NCI-H146 treated with DMSO at 0.1 percent for 48 hours (cell line): ENCODE measurements at regions not wholly inside any gene's neighbourhood (a gene's known extent, or its start where the extent isn't known, plus 50 kb on each side); places are given as distances from the start of the nearest gene placed in this dataset.
"Not testable (repeated sequence)": the region's sequence is repeated elsewhere in the genome, so short reads cannot be mapped to it uniquely, and the experiment has no call there.

Source experiments
- DNase-seq: peaks from one replicate; lab custom pipeline; 2025; ENCODE audit not compliant: unreplicated experiment; lab: John Stamatoyannopoulos, UW

- DNase-seq: peak; percentile 40
Observed at GRCh38 chr13:76667551-76667950, 218.7 kb downstream of the KCTD12 start.

- DNase-seq: peak; percentile 26
Observed at GRCh38 chr13:76663592-76664335, 222.4 kb downstream of the KCTD12 start.

- not testable (repeated sequence) for DNase-seq
Observed at GRCh38 chr13:76659074-76659473, 227.1 kb downstream of the KCTD12 start.

DNA sequence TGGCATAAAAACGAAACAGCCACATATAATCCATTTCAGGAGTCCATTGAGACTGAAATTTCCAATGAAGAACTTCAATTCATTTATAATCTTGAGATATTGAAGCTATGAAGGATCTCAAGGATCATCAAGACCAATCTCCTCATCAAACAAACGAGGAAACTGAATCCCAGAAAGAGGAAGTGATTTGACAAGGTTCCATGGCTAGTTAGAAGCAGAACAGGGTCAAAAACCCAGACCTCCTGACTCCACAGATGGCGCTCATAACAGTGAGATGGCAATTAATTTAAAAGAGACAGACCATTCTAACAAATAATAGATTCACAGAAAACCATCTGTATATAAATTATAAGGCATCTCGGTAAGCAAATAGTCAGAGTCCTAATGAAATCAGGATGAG lies 229.7 kb downstream of the KCTD12 start:
- no peak for DNase-seq

DNA sequence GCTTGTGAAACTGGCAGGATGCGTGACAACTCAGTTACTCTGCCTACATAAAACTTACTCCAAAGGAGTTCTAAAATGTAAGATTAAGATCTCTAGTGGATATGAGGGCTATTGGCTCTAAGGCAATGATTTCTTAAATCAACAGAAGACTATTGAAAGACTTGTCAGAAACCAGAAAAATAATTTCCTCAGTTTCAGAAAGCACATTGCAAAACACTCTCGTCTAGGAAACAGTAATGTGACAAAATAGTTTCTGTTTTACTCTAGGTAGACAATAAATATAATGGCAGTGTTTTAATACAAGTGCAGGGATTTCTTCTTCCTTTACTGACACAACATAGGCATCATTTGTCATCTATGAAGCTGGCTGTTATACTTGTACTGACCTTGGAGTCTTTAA lies 230.1 kb downstream of the KCTD12 start:
- no peak for DNase-seq

DNA sequence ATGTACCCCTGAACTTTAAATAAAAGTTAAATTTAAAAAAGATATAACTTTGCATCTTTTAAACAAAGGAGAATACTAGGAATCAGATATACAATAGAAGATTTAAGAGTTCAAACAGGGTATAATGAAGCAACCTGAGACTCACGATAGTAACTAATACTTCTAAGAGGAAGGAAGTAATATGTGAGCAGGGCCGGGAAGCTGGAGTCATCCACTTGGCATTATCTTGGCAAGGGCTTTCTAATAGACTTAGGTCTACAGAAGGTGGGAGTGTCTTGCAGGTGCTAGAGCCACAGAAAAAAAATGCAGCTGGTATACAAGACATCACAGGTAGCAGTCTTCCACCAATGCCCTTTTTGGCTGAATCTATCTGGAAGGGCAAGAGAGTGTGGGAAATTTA lies 231.9 kb downstream of the KCTD12 start:
- no peak for DNase-seq

DNA sequence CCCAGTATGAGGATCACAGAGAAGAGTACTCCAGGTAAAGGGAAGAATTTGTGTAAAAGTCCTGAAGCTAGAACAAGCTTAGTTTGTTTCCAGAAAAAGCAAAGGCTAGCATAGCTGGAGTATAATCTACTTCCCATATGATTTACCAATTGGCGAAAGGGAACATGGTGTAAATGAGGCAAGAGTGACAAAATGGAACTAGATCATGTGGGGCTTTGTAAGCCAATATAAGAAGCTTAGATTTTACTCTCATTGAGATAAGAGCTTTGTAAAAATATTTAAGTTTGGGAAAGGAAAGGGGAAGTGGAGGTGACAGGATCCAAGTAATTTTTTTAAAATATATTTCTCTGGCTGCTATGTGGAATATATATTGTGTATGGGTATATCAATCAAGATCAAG lies 234.9 kb downstream of the KCTD12 start:
- no peak for DNase-seq

- no peak for DNase-seq
Observed at GRCh38 chr13:76647550-76647949, 238.7 kb downstream of the KCTD12 start.

DNA sequence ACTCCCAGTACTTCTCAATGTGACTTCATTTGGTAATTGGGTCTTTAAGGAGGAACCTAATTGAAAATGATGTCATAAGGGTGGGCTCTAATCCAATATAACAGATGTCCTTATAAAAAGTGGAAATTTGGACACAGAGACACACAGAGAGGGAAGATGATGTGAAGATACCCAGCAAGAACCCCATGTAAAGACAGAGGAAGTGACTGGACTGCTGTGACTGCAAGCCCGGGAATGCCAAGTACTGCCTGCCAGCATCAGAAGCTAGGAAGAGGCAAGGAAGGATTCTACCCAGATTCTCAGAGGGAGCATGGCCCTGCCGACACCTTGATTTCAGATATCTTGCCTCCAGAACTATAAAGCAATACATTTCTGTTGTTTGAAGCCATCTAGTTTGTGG lies 239.3 kb downstream of the KCTD12 start:
- no peak for DNase-seq

GRCh38 chr13:76645632-76646031 lies 240.6 kb downstream of the KCTD12 start:
- DNase-seq: no peak

- no peak for DNase-seq
Observed at GRCh38 chr13:76644906-76645305, 241.3 kb downstream of the KCTD12 start.

DNA sequence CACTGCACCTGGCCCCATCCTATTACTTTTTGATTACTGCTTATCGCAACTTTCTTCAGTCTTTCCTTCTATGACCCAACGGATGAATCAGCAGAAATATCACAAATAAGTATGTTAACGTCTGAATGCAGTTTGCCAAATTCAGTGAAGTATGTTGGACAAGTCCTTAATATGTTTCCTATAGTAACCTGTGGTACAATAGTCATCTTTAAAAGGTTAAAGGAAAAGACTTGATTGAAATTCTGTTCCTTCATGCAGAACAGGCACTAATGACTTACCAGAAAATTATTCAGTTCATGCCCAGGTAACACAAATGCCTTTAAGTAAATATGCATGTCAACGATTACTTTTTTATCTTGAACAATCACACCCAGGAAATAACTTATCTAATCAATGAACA lies 242.6 kb downstream of the KCTD12 start:
- DNase-seq: no peak

- DNase-seq: no peak
Observed at GRCh38 chr13:76641056-76641455, 245.1 kb downstream of the KCTD12 start.

- DNase-seq: no peak
Observed at GRCh38 chr13:76638882-76639281, 247.3 kb downstream of the KCTD12 start.

GRCh38 chr13:76638181-76638580 lies 248.0 kb downstream of the KCTD12 start:
- DNase-seq: no peak

DNA sequence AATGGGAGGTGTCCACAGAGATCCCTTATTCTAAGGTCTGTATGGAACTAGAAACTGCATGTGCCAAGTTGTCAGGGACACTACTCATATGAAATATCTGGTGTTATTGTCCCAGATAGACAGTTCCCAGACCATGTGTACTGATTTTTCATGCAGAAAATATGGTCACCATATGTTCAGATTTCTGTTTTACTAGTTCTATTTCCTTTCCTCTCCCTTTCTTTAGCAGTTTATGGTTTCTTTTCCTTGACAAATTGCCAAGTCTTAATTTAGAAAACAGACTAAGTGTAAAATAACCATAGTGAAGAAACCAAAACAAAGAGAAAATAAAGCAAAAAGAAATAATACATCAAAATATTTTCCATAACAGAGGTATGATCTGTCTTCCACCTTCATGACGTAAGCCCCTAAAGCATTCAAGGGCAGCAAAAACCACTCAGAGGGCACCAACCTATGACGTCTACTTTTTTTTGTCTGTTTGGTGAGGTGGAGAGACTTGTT lies 248.5 kb downstream of the KCTD12 start:
- no peak for DNase-seq

GRCh38 chr13:76636829-76637228 lies 249.4 kb downstream of the KCTD12 start:
- no peak for DNase-seq

DNA sequence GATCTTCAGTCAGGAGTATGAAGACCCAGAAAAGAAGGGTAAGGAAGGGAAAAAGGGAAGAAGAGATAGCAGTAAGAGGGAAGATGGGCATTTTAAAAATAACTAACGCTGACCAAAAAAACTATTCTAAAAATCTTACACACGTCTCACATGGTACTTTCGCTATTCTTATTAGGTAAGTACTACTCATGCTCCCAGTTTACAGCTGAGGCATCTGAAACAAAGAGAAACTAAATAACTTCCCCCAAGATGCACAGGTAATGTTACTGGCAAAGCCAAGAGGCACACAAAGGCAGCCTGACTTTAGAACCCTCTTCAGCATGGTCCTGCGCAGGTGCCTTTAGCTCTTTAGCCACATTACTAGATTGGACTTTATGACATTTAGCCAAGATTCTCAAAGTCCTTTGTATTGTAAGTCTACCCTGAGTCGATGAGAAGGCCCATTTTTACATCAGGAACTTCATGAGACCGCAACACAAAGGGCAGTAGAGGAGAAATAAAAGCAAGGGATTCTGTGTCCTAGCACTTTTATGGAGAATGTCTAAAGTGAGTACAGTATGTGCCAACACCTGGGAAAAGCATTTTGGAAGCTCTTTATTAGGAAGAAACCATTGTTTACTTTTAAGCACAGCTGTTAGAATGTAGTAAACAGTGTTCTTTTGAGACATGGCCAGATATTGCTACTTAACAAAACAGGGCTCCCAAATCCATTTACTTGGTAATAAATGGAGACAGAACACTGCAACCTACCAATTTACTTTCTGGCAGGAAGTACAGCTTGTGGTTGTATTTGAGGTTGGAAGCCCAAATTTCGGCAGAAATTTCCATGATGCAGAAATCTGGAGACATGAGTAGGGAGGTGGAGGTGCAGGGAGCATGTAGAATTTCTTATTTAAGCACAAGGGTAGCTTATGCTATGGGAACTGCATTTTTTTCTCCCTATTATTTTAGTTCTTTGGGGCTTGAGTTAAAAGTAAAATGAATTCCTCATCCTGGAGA lies 250.7 kb downstream of the KCTD12 start:
- DNase-seq: no peak

DNA sequence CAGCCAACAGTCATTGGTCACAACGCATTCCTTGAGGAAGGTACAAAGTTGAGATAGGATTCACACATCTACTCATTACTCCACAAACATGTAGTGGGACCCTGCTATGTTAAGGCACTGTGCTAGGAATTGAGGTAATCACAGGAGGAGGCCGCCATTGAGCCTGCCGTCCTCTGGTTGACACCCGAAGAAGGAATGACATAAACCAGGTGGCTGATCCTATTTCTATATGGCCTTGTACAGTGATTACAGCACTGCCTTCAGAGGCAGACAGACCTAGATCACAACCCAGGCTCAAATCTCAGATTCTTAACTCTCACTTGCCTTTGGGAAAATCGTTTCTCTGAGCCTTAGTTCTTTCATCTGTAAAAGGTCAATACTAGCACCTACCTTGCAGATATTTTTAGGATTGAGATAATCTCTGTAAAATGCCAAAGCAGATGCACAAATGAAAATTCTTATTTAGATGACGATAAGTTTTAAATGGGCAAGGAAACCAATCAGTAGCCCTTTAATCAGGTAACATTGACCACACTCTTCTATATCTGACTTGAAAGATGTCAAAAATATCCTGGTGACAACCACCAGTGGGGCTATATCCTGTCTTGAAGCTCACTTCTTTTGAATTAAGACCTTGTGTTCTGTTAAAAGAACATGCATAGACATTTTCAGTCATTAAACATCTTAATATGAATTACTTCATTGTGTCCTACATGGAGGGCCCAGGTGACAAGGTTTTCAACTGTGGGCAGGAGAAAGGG lies 251.6 kb downstream of the KCTD12 start:
- no peak for DNase-seq

DNA sequence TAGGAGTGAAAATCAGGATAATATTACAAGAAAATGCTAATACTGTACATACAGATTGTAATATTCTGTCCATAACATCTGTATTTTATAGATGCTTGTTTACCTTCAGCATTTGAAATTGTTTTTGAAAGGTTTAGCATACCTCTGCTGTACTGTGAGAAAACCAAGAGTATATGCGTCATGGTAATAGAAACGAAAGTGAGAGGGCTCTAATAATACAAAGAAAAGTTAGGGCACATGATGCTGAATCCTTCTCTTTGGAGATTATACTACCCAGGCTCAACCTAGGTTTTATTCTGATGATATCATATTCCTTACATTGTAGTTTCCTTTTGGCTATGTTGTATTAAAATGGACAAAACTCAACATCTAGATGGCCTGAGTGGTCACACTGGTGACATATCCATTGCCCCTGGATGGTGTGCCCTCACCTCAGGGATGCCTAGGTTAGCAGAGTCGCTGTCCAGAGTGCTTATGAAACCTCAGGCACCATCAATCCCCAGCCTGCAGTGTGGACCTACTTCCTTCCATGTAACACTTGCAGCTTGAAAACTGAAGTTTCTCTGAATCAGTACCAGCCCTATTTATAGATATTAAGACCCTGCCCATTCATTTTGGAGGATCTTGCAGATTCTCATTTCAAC lies 253.7 kb downstream of the KCTD12 start:
- no peak for DNase-seq
